Thymus (tissue), 11 donors: ENCODE measurements at regions not wholly inside any gene's neighbourhood (a gene's known extent, or its start where the extent isn't known, plus 50 kb on each side); places are given as distances from the start of the nearest gene placed in this dataset.
"Not testable (repeated sequence)": the region's sequence is repeated elsewhere in the genome, so short reads cannot be mapped to it uniquely, and the experiment has no call there.

Experiments used
- DNase-seq, 9 donors: peaks; one replicate each; pipeline ENCODE4 v3.0.0-alpha.2; 2013; ENCODE audit warnings: low spot score in 9 of 9, low read depth in 6 of 9, missing footprints in 1 of 9
- H3K27ac ChIP-seq, 2 donors: one replicate each; pipeline ENCODE4 v1.5.1; 2013; ENCODE audit warnings: control low read depth in 1 of 2, low read depth in 1 of 2, low read length in 1 of 2, mild to moderate bottlenecking in 1 of 2, moderate library complexity in 1 of 2
- H3K27me3 ChIP-seq, 2 donors: one replicate each; pipeline ENCODE4 v1.5.1; 2013; ENCODE audit warnings: low read length in 1 of 2; ENCODE audit not compliant: control insufficient read depth in 2 of 2, insufficient read depth in 1 of 2
- H3K36me3 ChIP-seq, 2 donors: one replicate each; pipeline ENCODE4 v1.5.1; 2013; ENCODE audit warnings: low read length in 1 of 2, mild to moderate bottlenecking in 1 of 2, moderate library complexity in 1 of 2; ENCODE audit not compliant: control insufficient read depth in 2 of 2, insufficient read depth in 2 of 2
- H3K4me1 ChIP-seq, 2 donors: one replicate each; pipeline ENCODE4 v1.5.1; 2013; ENCODE audit warnings: low read length in 2 of 2; ENCODE audit not compliant: control insufficient read depth in 2 of 2, insufficient read depth in 2 of 2
- H3K4me3 ChIP-seq, 2 donors: one replicate each; pipeline ENCODE4 v1.5.1; 2013; ENCODE audit warnings: low read length in 2 of 2, control low read depth in 1 of 2, mild to moderate bottlenecking in 1 of 2
- H3K9me3 ChIP-seq, 2 donors: one replicate each; pipeline ENCODE4 v1.5.1; 2013; ENCODE audit warnings: low read length in 1 of 2, mild to moderate bottlenecking in 1 of 2; ENCODE audit not compliant: control insufficient read depth in 2 of 2, insufficient read depth in 1 of 2
- WGBS: extraction: QIAGEN DNeasy Blood & Tissue Kit; methylation state at CpG from one replicate; pipeline ENCODE4 v1.1.7; 2013; 5-methylcytosine and 5-hydroxymethylcytosine counted together
- donor health status: healthy.

GRCh38 chr1:173271021-173271420, 63.9 kb upstream of the TNFSF4 start:
- not testable (repeated sequence) for H3K9me3 ChIP-seq, H3K27ac ChIP-seq, H3K4me3 ChIP-seq, H3K27me3 ChIP-seq, H3K36me3 ChIP-seq, H3K4me1 ChIP-seq, DNase-seq
- WGBS = 97% methylated on average over 1 of the region's 1 CpG

- no peak overlapping the region for H3K4me3 ChIP-seq
- DNase-seq = no peak
- H3K27me3 ChIP-seq = no peaks in the 10 kb centered on the region
- 92% methylated on average over 1 of the region's 1 CpG for WGBS
- no peaks in the 10 kb centered on the region for H3K9me3 ChIP-seq
- no peaks in the 10 kb centered on the region for H3K4me1 ChIP-seq
- no peak overlapping the region for H3K27ac ChIP-seq
- no peaks in the 10 kb centered on the region for H3K36me3 ChIP-seq
Measured at GRCh38 chr1:173275496-173275895, 68.4 kb upstream of the TNFSF4 start.

GRCh38 chr1:173276922-173277800, 70.0 kb upstream of the TNFSF4 start:
- H3K36me3 ChIP-seq = no peaks in the 10 kb centered on the region

GRCh38 chr1:173280899-173281660, 73.9 kb upstream of the TNFSF4 start:
- Histone ChIP-seq H3K4me1 (no peaks in the 10 kb centered on the region), H3K36me3 (no peaks in the 10 kb centered on the region), H3K27me3 (no peaks in the 10 kb centered on the region), H3K27ac (no peak overlapping the region), H3K9me3 (no peaks in the 10 kb centered on the region), H3K4me3 (no peak overlapping the region)
- 97% methylated on average over 7 of the region's 7 CpGs for WGBS
- no peak for DNase-seq

More at GRCh38 chr1:173276922-173277800, 70.0 kb upstream of the TNFSF4 start:
- H3K27ac ChIP-seq = no peak overlapping the region
- no peak overlapping the region for H3K4me3 ChIP-seq
- no peaks in the 10 kb centered on the region for H3K4me1 ChIP-seq
- H3K9me3 ChIP-seq = no peaks in the 10 kb centered on the region
- no peaks in the 10 kb centered on the region for H3K27me3 ChIP-seq
- 83% methylated on average over 3 of the region's 3 CpGs for WGBS
- DNase-seq = no peak

DNA sequence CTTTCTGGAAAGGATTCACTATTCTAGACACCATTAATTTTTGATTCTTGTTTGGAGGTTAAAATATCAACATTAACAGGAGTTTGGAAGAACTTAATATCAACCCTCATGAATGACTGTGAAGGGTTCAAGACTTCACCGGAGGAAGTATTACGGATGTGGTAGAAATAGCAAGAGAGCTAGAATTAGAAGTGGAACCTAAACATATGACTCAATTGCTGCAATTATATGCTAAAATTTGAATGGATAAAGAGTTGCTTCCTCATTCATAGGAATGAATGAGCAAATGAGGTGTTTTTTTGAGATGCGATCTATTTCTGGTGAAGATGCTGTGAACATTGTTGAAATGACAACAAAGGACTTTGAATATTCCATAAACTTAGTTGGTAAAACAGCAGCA, 77.9 kb upstream of the TNFSF4 start:
- WGBS = 97% methylated on average over 3 of the region's 3 CpGs
- no peak overlapping the region for H3K27ac ChIP-seq
- no peak for DNase-seq
- H3K36me3 ChIP-seq = no peaks in the 10 kb centered on the region
- H3K9me3 ChIP-seq = no peaks in the 10 kb centered on the region
- H3K4me1 ChIP-seq = no peaks in the 10 kb centered on the region
- no peaks in the 10 kb centered on the region for H3K27me3 ChIP-seq
- no peak overlapping the region for H3K4me3 ChIP-seq

DNA sequence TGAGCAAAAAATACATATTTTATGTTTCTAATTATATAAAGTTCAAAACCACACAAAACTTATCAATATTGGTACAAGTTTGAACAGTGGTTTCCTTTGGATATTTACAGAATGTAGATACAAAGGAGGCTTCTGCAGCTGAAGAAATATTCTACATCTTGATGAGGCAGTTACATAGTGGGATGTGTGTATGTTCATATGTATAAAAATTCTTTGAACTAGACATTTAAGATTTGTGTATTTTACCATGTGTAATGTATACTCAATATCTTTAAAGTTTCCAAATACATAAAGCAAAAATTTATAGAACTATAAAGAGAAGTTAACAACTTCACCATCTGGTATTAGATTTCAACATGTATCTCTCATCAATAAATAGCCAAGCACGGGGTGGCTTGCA, 80.7 kb upstream of the TNFSF4 start:
- Histone ChIP-seq H3K27me3 (no peaks in the 10 kb centered on the region), H3K9me3 (no peaks in the 10 kb centered on the region), H3K4me3 (no peak overlapping the region), H3K27ac (no peak overlapping the region), H3K4me1 (no peaks in the 10 kb centered on the region), H3K36me3 (no peaks in the 10 kb centered on the region)
- no peak for DNase-seq
- 98% methylated on average over 1 of the region's 1 CpG for WGBS

DNA sequence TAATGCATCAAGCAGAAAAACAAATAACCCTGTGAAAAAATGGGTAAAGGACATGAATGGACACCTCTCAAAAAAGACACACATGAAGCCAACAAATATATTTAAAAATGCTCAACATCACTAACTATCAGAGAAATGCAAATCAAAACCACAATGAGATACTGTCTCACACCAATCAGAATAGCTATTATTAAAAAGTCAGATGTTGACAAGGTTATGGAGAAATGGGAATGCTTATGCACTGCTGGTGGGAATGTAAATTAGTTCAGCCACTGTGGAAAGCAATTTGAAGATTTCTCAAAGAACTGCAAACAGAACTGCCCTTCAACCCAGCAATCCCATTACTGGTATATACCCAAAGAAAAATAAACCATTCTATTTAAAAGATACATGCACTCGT, 86.6 kb upstream of the TNFSF4 start:
- no peak for DNase-seq
- H3K4me1 ChIP-seq = no peaks in the 10 kb centered on the region
- H3K36me3 ChIP-seq = no peaks in the 10 kb centered on the region
- 99% methylated on average over 1 of the region's 1 CpG for WGBS
- H3K9me3 ChIP-seq = no peaks in the 10 kb centered on the region
- no peaks in the 10 kb centered on the region for H3K27me3 ChIP-seq
- H3K4me3 ChIP-seq = no peak overlapping the region
- no peak overlapping the region for H3K27ac ChIP-seq

GRCh38 chr1:173294843-173295242, 87.7 kb upstream of the TNFSF4 start:
- Histone ChIP-seq H3K4me1 (no peaks in the 10 kb centered on the region), H3K36me3 (no peaks in the 10 kb centered on the region), H3K27me3 (no peaks in the 10 kb centered on the region), H3K27ac (no peak overlapping the region), H3K9me3 (no peaks in the 10 kb centered on the region), H3K4me3 (no peak overlapping the region)
- WGBS = 93% methylated on average over 2 of the region's 2 CpGs
- DNase-seq = no peak

DNA sequence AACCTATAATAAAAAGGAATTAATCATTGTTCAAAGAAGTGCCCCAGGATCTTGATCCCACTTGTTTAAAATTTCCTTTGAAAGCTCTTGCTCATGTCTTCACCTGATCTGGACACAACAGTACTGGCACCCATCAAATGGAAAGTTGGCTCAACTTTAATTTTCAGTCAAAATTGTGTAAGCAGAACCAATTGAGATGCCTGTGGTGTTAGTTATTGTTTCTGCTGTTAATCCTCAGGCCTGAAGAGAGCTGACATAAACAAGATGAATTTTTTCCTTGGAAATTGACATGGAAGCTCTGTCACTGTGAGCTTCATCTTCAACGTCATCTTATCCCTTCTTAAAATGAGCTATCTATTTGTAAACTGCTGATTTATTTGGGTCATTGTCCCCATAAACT, 88.3 kb upstream of the TNFSF4 start:
- Histone ChIP-seq H3K4me1 (no peaks in the 10 kb centered on the region), H3K27me3 (no peaks in the 10 kb centered on the region), H3K36me3 (no peaks in the 10 kb centered on the region), H3K9me3 (no peaks in the 10 kb centered on the region), H3K4me3 (no peak overlapping the region), H3K27ac (no peak overlapping the region)
- DNase-seq = no peak
- WGBS = 84% methylated on average over 1 of the region's 1 CpG
